ENCODE measurements at regions not wholly inside any gene's neighbourhood (a gene's known extent, or its start where the extent isn't known, plus 50 kb on each side); places are given as distances from the start of the nearest gene placed in this dataset.

- no peaks in the 10 kb centered on the region; the same call in 1 of the 2 replicates for H3K27me3 Mint-ChIP-seq (ENCODE audit: low read depth)
- POLR2A ChIA-PET, result no interaction called here
- CTCF ChIA-PET, result no interaction called here
- H3K27ac Mint-ChIP-seq, result no peak overlapping the region
- no peaks in the 10 kb centered on the region for H3K4me1 Mint-ChIP-seq
- H3K9me3 Mint-ChIP-seq, result peaks cover 29% of the 10 kb centered on the region
- peaks cover 22% of the 10 kb centered on the region for H3K36me3 Mint-ChIP-seq
- no peak for ATAC-seq
- no peak for DNase-seq (ENCODE audit: low spot score)
- H3K4me3 Mint-ChIP-seq, result no peak overlapping the region
- TF ChIP-seq ZNF263 (CRISPR knock-in tag; IDR thresholded peaks at IDR 0.05; ENCODE audit: low read depth), result no peak
- TF ChIP-seq, protein P1, sequence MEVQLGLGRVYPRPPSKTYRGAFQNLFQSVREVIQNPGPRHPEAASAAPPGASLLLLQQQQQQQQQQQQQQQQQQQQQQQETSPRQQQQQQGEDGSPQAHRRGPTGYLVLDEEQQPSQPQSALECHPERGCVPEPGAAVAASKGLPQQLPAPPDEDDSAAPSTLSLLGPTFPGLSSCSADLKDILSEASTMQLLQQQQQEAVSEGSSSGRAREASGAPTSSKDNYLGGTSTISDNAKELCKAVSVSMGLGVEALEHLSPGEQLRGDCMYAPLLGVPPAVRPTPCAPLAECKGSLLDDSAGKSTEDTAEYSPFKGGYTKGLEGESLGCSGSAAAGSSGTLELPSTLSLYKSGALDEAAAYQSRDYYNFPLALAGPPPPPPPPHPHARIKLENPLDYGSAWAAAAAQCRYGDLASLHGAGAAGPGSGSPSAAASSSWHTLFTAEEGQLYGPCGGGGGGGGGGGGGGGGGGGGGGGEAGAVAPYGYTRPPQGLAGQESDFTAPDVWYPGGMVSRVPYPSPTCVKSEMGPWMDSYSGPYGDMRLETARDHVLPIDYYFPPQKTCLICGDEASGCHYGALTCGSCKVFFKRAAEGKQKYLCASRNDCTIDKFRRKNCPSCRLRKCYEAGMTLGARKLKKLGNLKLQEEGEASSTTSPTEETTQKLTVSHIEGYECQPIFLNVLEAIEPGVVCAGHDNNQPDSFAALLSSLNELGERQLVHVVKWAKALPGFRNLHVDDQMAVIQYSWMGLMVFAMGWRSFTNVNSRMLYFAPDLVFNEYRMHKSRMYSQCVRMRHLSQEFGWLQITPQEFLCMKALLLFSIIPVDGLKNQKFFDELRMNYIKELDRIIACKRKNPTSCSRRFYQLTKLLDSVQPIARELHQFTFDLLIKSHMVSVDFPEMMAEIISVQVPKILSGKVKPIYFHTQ (CRISPR knock-in tag; IDR thresholded peaks at IDR 0.05), result no peak
- no peak for TF ChIP-seq RORB (CRISPR knock-in tag; IDR thresholded peaks at IDR 0.05)
- TF ChIP-seq MYBL2 (CRISPR knock-in tag; IDR thresholded peaks at IDR 0.05), result no peak
- no peak for TF ChIP-seq NFE2L1 (CRISPR knock-in tag; IDR thresholded peaks at IDR 0.05)
- no peak for TF ChIP-seq HMGA2 (CRISPR knock-in tag; IDR thresholded peaks at IDR 0.05)
- no peak for TF ChIP-seq ZNF396 (CRISPR knock-in tag; IDR thresholded peaks at IDR 0.05; ENCODE audit: borderline replicate concordance)
- TF ChIP-seq, protein P2, sequence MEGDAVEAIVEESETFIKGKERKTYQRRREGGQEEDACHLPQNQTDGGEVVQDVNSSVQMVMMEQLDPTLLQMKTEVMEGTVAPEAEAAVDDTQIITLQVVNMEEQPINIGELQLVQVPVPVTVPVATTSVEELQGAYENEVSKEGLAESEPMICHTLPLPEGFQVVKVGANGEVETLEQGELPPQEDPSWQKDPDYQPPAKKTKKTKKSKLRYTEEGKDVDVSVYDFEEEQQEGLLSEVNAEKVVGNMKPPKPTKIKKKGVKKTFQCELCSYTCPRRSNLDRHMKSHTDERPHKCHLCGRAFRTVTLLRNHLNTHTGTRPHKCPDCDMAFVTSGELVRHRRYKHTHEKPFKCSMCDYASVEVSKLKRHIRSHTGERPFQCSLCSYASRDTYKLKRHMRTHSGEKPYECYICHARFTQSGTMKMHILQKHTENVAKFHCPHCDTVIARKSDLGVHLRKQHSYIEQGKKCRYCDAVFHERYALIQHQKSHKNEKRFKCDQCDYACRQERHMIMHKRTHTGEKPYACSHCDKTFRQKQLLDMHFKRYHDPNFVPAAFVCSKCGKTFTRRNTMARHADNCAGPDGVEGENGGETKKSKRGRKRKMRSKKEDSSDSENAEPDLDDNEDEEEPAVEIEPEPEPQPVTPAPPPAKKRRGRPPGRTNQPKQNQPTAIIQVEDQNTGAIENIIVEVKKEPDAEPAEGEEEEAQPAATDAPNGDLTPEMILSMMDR (IDR thresholded peaks at IDR 0.05), result no peak
- TF ChIP-seq FOXP4 (CRISPR knock-in tag; IDR thresholded peaks at IDR 0.05), result no peak
- TF ChIP-seq, protein P3, sequence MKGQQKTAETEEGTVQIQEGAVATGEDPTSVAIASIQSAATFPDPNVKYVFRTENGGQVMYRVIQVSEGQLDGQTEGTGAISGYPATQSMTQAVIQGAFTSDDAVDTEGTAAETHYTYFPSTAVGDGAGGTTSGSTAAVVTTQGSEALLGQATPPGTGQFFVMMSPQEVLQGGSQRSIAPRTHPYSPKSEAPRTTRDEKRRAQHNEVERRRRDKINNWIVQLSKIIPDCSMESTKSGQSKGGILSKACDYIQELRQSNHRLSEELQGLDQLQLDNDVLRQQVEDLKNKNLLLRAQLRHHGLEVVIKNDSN (CRISPR knock-in tag; IDR thresholded peaks at IDR 0.05), result no peak
- no peak for TF ChIP-seq ZNF281 (CRISPR knock-in tag; IDR thresholded peaks at IDR 0.05)
- TF ChIP-seq ATF1 (CRISPR knock-in tag; IDR thresholded peaks at IDR 0.05), result no peak
- no peak for TF ChIP-seq ATF3 (CRISPR knock-in tag; conservative IDR thresholded peaks at IDR 0.05)
- TF ChIP-seq TEAD1 (CRISPR knock-in tag; IDR thresholded peaks at IDR 0.05), result no peak
- TF ChIP-seq MXD4 (CRISPR knock-in tag; IDR thresholded peaks at IDR 0.05; ENCODE audit: borderline replicate concordance), result no peak
- no peak for TF ChIP-seq ZNF121 (CRISPR knock-in tag; IDR thresholded peaks at IDR 0.05)
Observed at GRCh38 chr16:80144191-80144590, 396.6 kb upstream of the DYNLRB2 start.

GRCh38 chr16:80142940-80143339 is 397.9 kb upstream of the DYNLRB2 start:
- Mint-ChIP-seq H3K9me3 (peaks cover 31% of the 10 kb centered on the region), H3K4me3 (no peak overlapping the region), H3K27me3 (ENCODE audit: low read depth) (no peaks in the 10 kb centered on the region; the same call in 1 of the 2 replicates), H3K27ac (no peak overlapping the region), H3K36me3 (peaks cover 22% of the 10 kb centered on the region), H3K4me1 (no peaks in the 10 kb centered on the region)
- ATAC-seq (no peak), DNase-seq (ENCODE audit: low spot score) (no peak)
- POLR2A ChIA-PET, result no interaction called here
- TF ChIP-seq CBFB (CRISPR knock-in tag; IDR thresholded peaks at IDR 0.05; ENCODE audit: low read depth) (no peak), NR3C1 (CRISPR knock-in tag; conservative IDR thresholded peaks at IDR 0.05; ENCODE audit: low read depth) (no peak), PRRX2 (CRISPR knock-in tag; IDR thresholded peaks at IDR 0.05) (no peak), MXD4 (CRISPR knock-in tag; IDR thresholded peaks at IDR 0.05; ENCODE audit: borderline replicate concordance) (no peak), ZNF423 (CRISPR knock-in tag; IDR thresholded peaks at IDR 0.05) (no peak), MYBL2 (CRISPR knock-in tag; IDR thresholded peaks at IDR 0.05) (no peak), ZNF219 (CRISPR knock-in tag; IDR thresholded peaks at IDR 0.05; ENCODE audit: borderline replicate concordance) (no peak)
- TF ChIP-seq, protein P4, sequence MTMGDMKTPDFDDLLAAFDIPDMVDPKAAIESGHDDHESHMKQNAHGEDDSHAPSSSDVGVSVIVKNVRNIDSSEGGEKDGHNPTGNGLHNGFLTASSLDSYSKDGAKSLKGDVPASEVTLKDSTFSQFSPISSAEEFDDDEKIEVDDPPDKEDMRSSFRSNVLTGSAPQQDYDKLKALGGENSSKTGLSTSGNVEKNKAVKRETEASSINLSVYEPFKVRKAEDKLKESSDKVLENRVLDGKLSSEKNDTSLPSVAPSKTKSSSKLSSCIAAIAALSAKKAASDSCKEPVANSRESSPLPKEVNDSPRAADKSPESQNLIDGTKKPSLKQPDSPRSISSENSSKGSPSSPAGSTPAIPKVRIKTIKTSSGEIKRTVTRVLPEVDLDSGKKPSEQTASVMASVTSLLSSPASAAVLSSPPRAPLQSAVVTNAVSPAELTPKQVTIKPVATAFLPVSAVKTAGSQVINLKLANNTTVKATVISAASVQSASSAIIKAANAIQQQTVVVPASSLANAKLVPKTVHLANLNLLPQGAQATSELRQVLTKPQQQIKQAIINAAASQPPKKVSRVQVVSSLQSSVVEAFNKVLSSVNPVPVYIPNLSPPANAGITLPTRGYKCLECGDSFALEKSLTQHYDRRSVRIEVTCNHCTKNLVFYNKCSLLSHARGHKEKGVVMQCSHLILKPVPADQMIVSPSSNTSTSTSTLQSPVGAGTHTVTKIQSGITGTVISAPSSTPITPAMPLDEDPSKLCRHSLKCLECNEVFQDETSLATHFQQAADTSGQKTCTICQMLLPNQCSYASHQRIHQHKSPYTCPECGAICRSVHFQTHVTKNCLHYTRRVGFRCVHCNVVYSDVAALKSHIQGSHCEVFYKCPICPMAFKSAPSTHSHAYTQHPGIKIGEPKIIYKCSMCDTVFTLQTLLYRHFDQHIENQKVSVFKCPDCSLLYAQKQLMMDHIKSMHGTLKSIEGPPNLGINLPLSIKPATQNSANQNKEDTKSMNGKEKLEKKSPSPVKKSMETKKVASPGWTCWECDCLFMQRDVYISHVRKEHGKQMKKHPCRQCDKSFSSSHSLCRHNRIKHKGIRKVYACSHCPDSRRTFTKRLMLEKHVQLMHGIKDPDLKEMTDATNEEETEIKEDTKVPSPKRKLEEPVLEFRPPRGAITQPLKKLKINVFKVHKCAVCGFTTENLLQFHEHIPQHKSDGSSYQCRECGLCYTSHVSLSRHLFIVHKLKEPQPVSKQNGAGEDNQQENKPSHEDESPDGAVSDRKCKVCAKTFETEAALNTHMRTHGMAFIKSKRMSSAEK (CRISPR knock-in tag; IDR thresholded peaks at IDR 0.05; ENCODE audit: borderline replicate concordance), result no peak
- CTCF ChIA-PET, result no interaction called here

Measured in WTC11 (cell line).